Uterus (tissue), 3 donors: ENCODE measurements at regions not wholly inside any gene's neighbourhood (a gene's known extent, or its start where the extent isn't known, plus 50 kb on each side); places are given as distances from the start of the nearest gene placed in this dataset.

Experiments used
- DNase-seq, 2 donors: peaks; one replicate each; pipeline ENCODE4 v3.0.0-alpha.2; 2019 to 2020
- H3K27ac ChIP-seq, 2 donors: fragments of 200-600 bp; sonication (generic); 1 replicate in 1 of 2; 2 replicates in 1 of 2; pipeline ENCODE4 v1.5.1; 2016 to 2018
- H3K27me3 ChIP-seq, 2 donors: fragments of 200-600 bp; sonication (generic); one replicate each; pipeline ENCODE4 v1.5.1; 2018 to 2019; ENCODE audit warnings: control low read depth in 1 of 2
- H3K36me3 ChIP-seq, 2 donors: fragments of 200-600 bp; sonication (generic); one replicate each; pipeline ENCODE4 v1.5.1; 2019; ENCODE audit warnings: control low read depth in 1 of 2
- H3K4me1 ChIP-seq, 2 donors: fragments of 200-600 bp; sonication (generic); one replicate each; pipeline ENCODE4 v1.5.1; 2018 to 2019; ENCODE audit warnings: control low read depth in 1 of 2
- H3K4me3 ChIP-seq, 2 donors: fragments of 200-600 bp; sonication (generic); 1 replicate in 1 of 2; 2 replicates in 1 of 2; pipeline ENCODE4 v1.5.1; 2018 to 2019; ENCODE audit warnings: mild to moderate bottlenecking in 1 of 2
- H3K9me3 ChIP-seq, 2 donors: fragments of 200-600 bp; sonication (generic); one replicate each; pipeline ENCODE4 v1.5.1; 2019; ENCODE audit warnings: control low read depth in 1 of 2
- CTCF ChIP-seq, 4 experiments: fragments of 200-600 bp in 2 of 4; fragments of 450-650 bp in 2 of 4; sonication (generic) in 2 of 4; IDR thresholded peaks; one replicate each; pipeline ENCODE4 v1.5.1; 2016 to 2019; ENCODE audit warnings: antibody characterized with exemption in 4 of 4, mild to moderate bottlenecking in 2 of 4, moderate library complexity in 1 of 4
- POLR2A ChIP-seq, 2 donors: fragments of 450-650 bp; IDR thresholded peaks; one replicate each; pipeline ENCODE4 v1.6.1; 2016; ENCODE audit warnings: antibody characterized with exemption in 2 of 2, mild to moderate bottlenecking in 1 of 2, moderate library complexity in 1 of 2
- intact Hi-C: fragments of 100-400 bp; cut with DNase I; formaldehyde crosslinking; loops from one replicate; pipeline ENCODE4 v1.15.1; 2023; ENCODE audit warnings: low total_unique reads
- donor health status: DM: yes; HTN: yes; CAD: no.

- intact Hi-C loops = no loop called here
- Histone ChIP-seq H3K27ac (no peak overlapping the region), H3K9me3 (no peaks in the 10 kb centered on the region), H3K36me3 (no peaks in the 10 kb centered on the region), H3K4me1 (no peaks in the 10 kb centered on the region), H3K27me3 (no peaks in the 10 kb centered on the region), H3K4me3 (no peak overlapping the region)
- TF ChIP-seq CTCF (IDR thresholded peaks at IDR 0.05) (no peak), POLR2A (IDR thresholded peaks at IDR 0.05) (no peak)
- no peak for DNase-seq
Measured at GRCh38 chr20:52269321-52269720, 77.7 kb upstream of the ZFP64 start.

GRCh38 chr20:52268184-52268749, 76.7 kb upstream of the ZFP64 start:
- DNase-seq = no peak
- H3K36me3 ChIP-seq = no peaks in the 10 kb centered on the region
- no peak overlapping the region for H3K4me3 ChIP-seq
- H3K9me3 ChIP-seq = no peaks in the 10 kb centered on the region
- no peak overlapping the region for H3K27ac ChIP-seq
- TF ChIP-seq POLR2A (IDR thresholded peaks at IDR 0.05) (no peak), CTCF (IDR thresholded peaks at IDR 0.05) (no peak)
- H3K27me3 ChIP-seq = no peaks in the 10 kb centered on the region
- intact Hi-C loops = no loop called here
- H3K4me1 ChIP-seq = no peaks in the 10 kb centered on the region

GRCh38 chr20:52267418-52267817, 75.8 kb upstream of the ZFP64 start:
- no peaks in the 10 kb centered on the region for H3K36me3 ChIP-seq
- intact Hi-C loops = no loop called here
- no peak overlapping the region for H3K27ac ChIP-seq
- H3K4me1 ChIP-seq = no peaks in the 10 kb centered on the region
- no peaks in the 10 kb centered on the region for H3K27me3 ChIP-seq
- no peak for DNase-seq
- no peaks in the 10 kb centered on the region for H3K9me3 ChIP-seq
- H3K4me3 ChIP-seq = no peak overlapping the region
- TF ChIP-seq CTCF (IDR thresholded peaks at IDR 0.05) (no peak), POLR2A (IDR thresholded peaks at IDR 0.05) (no peak)

GRCh38 chr20:52263757-52264156, 72.2 kb upstream of the ZFP64 start:
- TF ChIP-seq CTCF (IDR thresholded peaks at IDR 0.05) (no peak), POLR2A (IDR thresholded peaks at IDR 0.05) (no peak)
- no peak overlapping the region for H3K27ac ChIP-seq
- no peak for DNase-seq
- no peaks in the 10 kb centered on the region for H3K36me3 ChIP-seq
- intact Hi-C loops = no loop called here
- no peak overlapping the region for H3K4me3 ChIP-seq
- no peaks in the 10 kb centered on the region for H3K27me3 ChIP-seq
- H3K9me3 ChIP-seq = no peaks in the 10 kb centered on the region
- H3K4me1 ChIP-seq = no peaks in the 10 kb centered on the region

GRCh38 chr20:52261792-52262191, 70.2 kb upstream of the ZFP64 start:
- intact Hi-C loops = no loop called here
- TF ChIP-seq CTCF (IDR thresholded peaks at IDR 0.05) (no peak), POLR2A (IDR thresholded peaks at IDR 0.05) (no peak)
- H3K27me3 ChIP-seq = no peaks in the 10 kb centered on the region
- no peaks in the 10 kb centered on the region for H3K9me3 ChIP-seq
- no peak overlapping the region for H3K27ac ChIP-seq
- no peak overlapping the region for H3K4me3 ChIP-seq
- no peaks in the 10 kb centered on the region for H3K4me1 ChIP-seq
- H3K36me3 ChIP-seq = no peaks in the 10 kb centered on the region
- DNase-seq = no peak
